Activated CD4-positive, alpha-beta T cell treated with anti-CD3 and anti-CD28 coated beads, Interleukin-2, amount 10 ng/mL, durations not matched to agents 7 days and 5 days (primary cell): ENCODE measurements at regions not wholly inside any gene's neighbourhood (a gene's known extent, or its start where the extent isn't known, plus 50 kb on each side); places are given as distances from the start of the nearest gene placed in this dataset.

ENCODE experiments used
- CTCF ChIA-PET: fragments of 350-600 bp; sonication (Branson Sonifier 250); formaldehyde crosslinking; loops from one replicate; lab custom pipeline; 2021; ENCODE audit warnings: antibody characterized with exemption; lab: Charles Lee
- POLR2A ChIA-PET: fragments of 350-600 bp; sonication (Branson Sonifier 250); formaldehyde crosslinking; loops from one replicate; lab custom pipeline; 2021; ENCODE audit warnings: antibody characterized with exemption; lab: Charles Lee
- DNase-seq: peaks from one replicate; pipeline ENCODE4 v3.0.0-alpha.2; 2020
- H3K27ac Mint-ChIP-seq: one replicate; pipeline ENCODE4 v1.8.0; 2021; ENCODE audit warnings: mild to moderate bottlenecking, moderate library complexity, mixed read lengths
- H3K27me3 Mint-ChIP-seq: one replicate; pipeline ENCODE4 v1.8.0; 2021; ENCODE audit warnings: mixed read lengths
- H3K36me3 Mint-ChIP-seq: one replicate; pipeline ENCODE4 v1.8.0; 2021; ENCODE audit warnings: low read depth, mixed read lengths
- H3K4me1 Mint-ChIP-seq: one replicate; pipeline ENCODE4 v1.8.0; 2021; ENCODE audit warnings: mixed read lengths
- H3K4me3 Mint-ChIP-seq: one replicate; pipeline ENCODE4 v1.8.0; 2021; ENCODE audit warnings: mild to moderate bottlenecking, moderate library complexity, mixed read lengths
- H3K9me3 Mint-ChIP-seq: one replicate; pipeline ENCODE4 v1.8.0; 2021; ENCODE audit warnings: mixed read lengths

DNA sequence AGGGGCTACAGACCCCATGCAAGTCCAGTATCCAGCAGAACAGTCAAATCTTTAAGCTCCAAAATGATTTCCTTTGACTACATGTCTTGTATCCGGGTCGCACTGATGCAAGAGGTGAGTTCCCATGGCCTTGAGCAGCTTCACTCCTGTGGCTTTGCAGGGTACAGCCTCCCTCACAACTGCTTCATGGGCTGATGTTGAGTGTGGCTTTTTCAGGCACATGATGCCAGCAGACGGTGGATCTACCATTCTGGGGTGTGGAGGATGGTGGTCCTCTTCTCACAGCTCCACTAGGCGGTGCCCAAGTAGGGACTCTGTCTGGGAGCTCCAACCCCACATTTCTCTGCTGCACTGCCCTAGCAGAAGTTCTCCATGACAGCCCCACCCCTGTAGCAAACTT lies 208.4 kb downstream of the INSIG2 start:
- H3K4me1 Mint-ChIP-seq, result no peaks in the 10 kb centered on the region
- DNase-seq, result no peak
- POLR2A ChIA-PET, result no interaction called here
- no peaks in the 10 kb centered on the region for H3K9me3 Mint-ChIP-seq
- H3K4me3 Mint-ChIP-seq, result no peak overlapping the region
- H3K36me3 Mint-ChIP-seq, result no peaks in the 10 kb centered on the region
- H3K27me3 Mint-ChIP-seq, result peaks cover 23% of the 10 kb centered on the region
- CTCF ChIA-PET, result no interaction called here
- no peak overlapping the region for H3K27ac Mint-ChIP-seq

DNA sequence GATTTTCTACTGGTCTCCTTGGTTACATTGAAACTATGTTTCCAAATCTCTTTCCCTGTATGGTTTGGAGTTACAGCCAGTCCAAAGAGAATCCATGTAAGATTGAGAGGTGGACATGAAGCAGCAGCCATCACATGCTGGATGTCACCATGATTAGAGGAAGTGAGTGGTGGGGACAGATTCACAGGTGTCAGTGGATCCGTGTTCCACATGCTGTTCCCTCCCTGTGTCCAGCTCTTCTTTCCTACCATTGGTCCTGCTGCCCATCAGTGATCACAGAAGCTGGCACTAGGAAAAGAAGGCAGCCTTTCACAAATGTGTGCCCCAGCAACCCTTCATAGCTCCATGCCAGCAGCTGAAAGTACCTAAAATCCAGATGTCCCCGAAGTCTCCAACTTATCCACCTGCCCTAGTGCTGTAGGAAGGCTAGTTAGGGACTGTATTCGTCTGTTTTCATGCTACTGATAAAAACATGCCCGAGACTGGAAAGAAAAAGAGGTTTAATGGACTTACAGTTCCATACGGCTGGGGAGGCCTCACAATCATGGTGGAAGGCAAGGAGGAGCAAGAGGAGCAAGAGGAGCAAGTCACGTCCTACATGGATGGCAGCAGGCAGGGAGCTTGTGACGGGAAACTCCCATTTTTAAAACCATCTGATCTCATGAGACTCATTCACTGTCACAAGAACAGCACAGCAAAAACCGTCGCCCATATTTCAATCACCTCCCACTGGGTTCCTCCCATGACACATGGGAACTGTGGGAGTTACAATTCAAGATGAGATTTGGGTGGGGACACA lies 207.5 kb downstream of the INSIG2 start:
- Mint-ChIP-seq H3K27me3 (peaks cover 26% of the 10 kb centered on the region), H3K9me3 (no peaks in the 10 kb centered on the region), H3K4me3 (no peak overlapping the region), H3K36me3 (no peaks in the 10 kb centered on the region), H3K27ac (no peak overlapping the region), H3K4me1 (no peaks in the 10 kb centered on the region)
- ChIA-PET POLR2A (no interaction called here), CTCF (no interaction called here)
- no peak for DNase-seq

DNA sequence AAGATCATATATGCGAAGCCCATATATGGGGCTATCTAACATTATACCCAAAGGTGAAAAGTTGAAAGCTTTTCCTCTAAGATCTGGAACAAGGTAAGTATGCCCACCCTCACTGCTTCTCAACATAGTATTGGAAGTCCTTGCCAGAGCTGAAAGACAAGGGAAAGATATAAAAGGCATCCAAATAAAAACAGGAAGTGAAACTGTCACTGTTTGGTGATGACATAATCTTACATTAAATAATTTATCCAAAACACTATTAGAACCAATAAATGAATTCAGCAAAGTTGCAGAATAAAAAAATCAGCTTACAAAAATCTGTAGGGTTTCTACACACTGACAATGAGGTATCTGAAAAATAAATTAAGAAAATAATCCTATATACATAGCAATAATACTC lies 205.8 kb downstream of the INSIG2 start:
- Mint-ChIP-seq H3K36me3 (no peaks in the 10 kb centered on the region), H3K27me3 (peaks cover 26% of the 10 kb centered on the region), H3K4me3 (no peak overlapping the region), H3K27ac (no peak overlapping the region), H3K9me3 (no peaks in the 10 kb centered on the region), H3K4me1 (no peaks in the 10 kb centered on the region)
- CTCF ChIA-PET, result no interaction called here
- POLR2A ChIA-PET, result no interaction called here
- DNase-seq, result no peak

DNA sequence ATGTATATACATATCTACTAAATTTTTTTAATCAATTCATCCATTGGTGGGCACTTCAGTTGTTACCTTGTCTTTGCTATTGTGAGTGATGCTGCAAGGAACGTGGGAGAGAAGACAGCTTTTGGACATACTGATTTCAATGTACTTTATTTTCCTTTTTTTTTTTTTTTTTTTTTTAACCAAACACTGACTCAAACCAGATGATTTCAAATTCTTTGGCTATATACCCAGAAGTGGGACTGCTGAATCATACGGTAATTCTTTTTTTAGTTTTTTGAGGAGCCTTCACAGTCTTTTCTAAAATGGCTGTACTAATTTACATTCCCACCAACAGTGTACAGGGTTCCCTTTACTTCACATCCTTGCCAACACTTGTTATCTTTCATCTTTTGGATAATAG lies 204.7 kb downstream of the INSIG2 start:
- Mint-ChIP-seq H3K27me3 (peaks cover 24% of the 10 kb centered on the region), H3K36me3 (no peaks in the 10 kb centered on the region), H3K9me3 (no peaks in the 10 kb centered on the region), H3K27ac (no peak overlapping the region), H3K4me3 (no peak overlapping the region), H3K4me1 (no peaks in the 10 kb centered on the region)
- DNase-seq, result no peak
- CTCF ChIA-PET, result no interaction called here
- POLR2A ChIA-PET, result no interaction called here

DNA sequence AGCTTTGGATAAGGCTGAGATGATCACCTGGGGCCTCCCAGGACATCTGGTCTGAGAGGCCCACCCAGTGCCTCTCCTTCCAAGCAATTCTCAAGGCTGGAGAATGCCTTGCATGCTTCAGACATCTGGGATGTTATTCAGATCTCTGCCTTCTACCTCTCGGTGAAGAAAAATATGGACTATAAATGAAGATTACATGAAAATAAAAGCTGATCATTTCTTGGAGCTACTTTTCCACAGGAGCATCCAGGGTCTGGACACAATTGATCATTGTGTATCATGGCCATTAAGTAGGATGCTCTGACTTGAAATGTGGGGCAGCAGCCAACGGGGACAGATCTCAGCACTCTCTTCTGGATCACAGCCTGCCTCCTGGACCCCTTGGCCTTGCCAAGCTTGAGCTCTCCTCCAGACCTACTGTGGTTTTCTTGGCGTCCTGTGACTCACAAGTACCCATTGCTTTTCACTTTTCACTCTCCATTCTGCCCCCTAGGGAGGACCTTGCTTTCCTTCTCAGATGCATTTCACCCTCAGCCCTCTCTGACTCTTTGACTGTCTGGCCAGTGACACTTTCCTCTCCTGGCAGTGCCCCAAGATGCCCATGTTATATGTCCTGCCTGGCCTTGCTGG lies 203.1 kb downstream of the INSIG2 start:
- Mint-ChIP-seq H3K27ac (no peak overlapping the region), H3K27me3 (peaks cover 19% of the 10 kb centered on the region), H3K4me1 (no peaks in the 10 kb centered on the region), H3K9me3 (no peaks in the 10 kb centered on the region), H3K36me3 (no peaks in the 10 kb centered on the region), H3K4me3 (no peak overlapping the region)
- ChIA-PET CTCF (no interaction called here), POLR2A (no interaction called here)
- DNase-seq, result no peak

DNA sequence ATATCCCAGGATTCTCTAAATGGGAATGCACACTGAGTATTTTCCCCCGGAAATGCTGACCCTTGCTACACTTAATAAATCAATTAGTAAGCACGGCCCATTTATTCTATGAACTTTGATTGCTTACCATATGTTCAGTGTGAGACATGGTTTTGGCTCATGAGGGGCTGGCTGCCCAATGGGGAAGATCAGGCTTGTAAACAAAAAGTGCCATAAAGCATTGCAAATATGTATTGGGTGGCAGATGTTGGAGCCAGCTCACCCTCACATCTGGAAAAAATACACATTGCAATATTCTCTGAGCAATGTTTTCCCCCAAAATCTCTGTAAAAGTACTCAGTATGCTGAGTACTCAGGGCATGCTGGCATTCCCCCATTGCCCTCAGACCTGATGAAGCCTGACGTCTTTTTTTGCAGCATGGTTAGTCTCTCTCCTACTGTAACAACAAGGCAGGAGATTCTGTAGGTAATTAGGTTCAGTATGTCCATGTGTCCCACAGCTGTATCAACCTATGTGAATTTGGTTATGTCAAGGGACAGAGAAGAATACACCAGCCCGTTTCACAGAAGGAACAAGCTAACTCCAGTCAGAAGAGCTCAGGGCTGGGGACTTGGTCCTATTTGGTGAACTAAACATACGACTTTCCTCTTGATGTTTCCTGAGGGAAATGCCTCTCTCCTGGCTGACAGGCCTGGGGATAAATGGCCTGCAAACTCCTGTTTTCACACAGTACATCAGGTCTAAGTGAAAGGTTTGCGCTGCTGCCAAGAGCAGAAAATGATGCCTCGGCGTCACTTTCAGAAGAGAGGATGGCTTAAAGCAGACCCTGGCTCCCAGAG lies 202.4 kb downstream of the INSIG2 start:
- Mint-ChIP-seq H3K9me3 (no peaks in the 10 kb centered on the region), H3K36me3 (no peaks in the 10 kb centered on the region), H3K27ac (no peak overlapping the region), H3K27me3 (peaks cover 15% of the 10 kb centered on the region), H3K4me1 (no peaks in the 10 kb centered on the region), H3K4me3 (no peak overlapping the region)
- ChIA-PET POLR2A (no interaction called here), CTCF (no interaction called here)
- DNase-seq, result no peak

DNA sequence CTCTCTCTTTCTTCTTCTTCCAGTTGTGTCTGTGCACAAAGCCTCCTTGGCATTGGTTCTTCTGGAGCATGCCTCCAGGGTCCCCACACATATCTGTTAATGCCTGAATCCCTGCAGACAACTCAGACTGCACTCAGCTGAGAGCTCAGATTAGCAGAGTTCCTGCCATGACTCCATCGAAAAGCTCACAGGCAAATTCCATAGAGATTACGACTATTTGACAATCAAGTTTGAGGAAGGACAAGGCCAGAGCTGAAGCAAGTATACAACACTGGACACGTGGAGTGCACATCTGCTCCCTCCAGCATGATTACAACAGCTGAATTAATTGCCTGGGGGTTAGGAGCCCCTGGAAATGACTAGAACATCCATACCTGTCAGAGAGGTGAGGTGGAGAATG lies 190.7 kb downstream of the INSIG2 start:
- CTCF ChIA-PET, result no interaction called here
- peaks cover 10% of the 10 kb centered on the region for H3K27me3 Mint-ChIP-seq
- H3K36me3 Mint-ChIP-seq, result no peaks in the 10 kb centered on the region
- no peak overlapping the region for H3K27ac Mint-ChIP-seq
- no peaks in the 10 kb centered on the region for H3K9me3 Mint-ChIP-seq
- DNase-seq, result no peak
- H3K4me3 Mint-ChIP-seq, result no peak overlapping the region
- POLR2A ChIA-PET, result no interaction called here
- peaks cover 4% of the 10 kb centered on the region for H3K4me1 Mint-ChIP-seq

DNA sequence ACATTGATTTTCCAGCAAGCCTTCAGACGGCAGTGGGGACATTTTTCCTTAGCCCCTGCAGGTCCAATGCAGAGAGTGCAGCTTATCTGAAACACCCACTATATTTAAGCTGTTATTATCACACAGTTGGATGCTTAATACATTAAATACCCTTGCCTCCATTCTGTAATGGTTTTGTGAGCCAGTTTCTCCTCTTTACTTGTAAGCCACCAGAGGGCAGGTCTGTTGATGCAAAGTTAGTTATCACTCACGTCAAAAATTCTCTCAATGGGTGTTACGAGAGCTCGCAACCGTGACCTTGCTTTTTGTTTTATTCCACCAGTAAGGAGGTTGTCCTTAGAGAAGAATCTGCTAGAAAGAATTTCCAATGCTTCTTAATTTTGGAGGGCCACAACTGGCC lies 189.8 kb downstream of the INSIG2 start:
- H3K27me3 Mint-ChIP-seq, result peaks cover 12% of the 10 kb centered on the region
- no peaks in the 10 kb centered on the region for H3K36me3 Mint-ChIP-seq
- CTCF ChIA-PET, result no interaction called here
- H3K27ac Mint-ChIP-seq, result no peak overlapping the region
- H3K4me1 Mint-ChIP-seq, result peaks cover 4% of the 10 kb centered on the region
- POLR2A ChIA-PET, result no interaction called here
- H3K4me3 Mint-ChIP-seq, result no peak overlapping the region
- H3K9me3 Mint-ChIP-seq, result no peaks in the 10 kb centered on the region
- no peak for DNase-seq

DNA sequence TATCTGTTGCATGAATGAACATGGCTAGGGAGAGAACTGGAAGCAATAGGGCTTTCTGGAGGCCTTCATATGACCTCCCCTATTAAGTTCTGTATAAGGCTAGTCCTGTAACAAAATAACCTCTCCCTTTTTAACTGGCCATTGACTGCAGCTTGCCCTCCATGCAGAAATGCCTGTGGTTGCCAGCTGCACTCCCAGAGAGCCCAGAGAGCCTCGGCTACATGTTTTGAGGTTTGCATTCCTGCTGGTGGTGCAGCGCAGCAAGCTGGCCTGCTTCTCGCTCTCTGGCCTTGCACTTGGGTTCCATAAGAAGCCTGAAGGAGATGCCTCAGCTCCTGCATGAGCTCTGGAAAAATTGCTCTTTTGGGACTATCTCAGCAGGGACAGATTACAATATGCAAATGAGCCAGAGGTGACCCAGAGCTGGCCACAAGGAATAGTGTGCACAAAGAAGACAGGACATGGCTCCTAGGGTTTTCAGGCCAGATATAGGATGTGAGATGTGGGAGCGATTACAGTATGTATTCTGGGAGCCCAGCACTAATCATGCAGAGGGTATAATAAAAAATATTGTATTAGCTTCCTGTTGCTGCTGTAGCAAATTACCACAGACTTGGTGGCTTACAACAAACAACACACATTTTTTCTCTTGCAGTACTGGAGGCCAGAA lies 186.7 kb downstream of the INSIG2 start:
- POLR2A ChIA-PET, result no interaction called here
- H3K4me1 Mint-ChIP-seq, result peaks cover 4% of the 10 kb centered on the region
- H3K27ac Mint-ChIP-seq, result no peak overlapping the region
- peaks cover 7% of the 10 kb centered on the region for H3K27me3 Mint-ChIP-seq
- no peaks in the 10 kb centered on the region for H3K9me3 Mint-ChIP-seq
- H3K36me3 Mint-ChIP-seq, result no peaks in the 10 kb centered on the region
- no peak for DNase-seq
- no peak overlapping the region for H3K4me3 Mint-ChIP-seq
- CTCF ChIA-PET, result no interaction called here

DNA sequence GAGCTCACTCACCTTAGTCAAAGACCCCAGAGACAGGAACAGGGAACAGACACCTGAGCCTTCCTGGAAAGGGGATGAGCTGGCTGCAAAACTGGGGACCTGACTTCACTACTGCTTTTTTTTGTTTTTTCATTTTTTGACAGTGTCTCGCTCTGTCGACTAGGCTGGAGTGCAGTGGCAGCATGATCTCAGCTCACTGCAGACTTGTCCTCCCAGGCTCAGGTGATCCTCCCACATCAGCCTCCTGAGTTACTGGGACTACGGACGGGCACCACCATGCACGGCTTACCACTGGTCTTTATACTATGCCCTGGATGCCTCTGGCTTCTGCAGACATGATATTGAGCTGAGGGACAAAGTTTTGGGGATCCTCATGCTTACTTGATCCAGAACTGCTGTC lies 184.1 kb downstream of the INSIG2 start:
- Mint-ChIP-seq H3K27ac (no peak overlapping the region), H3K4me3 (no peak overlapping the region), H3K36me3 (no peaks in the 10 kb centered on the region), H3K9me3 (no peaks in the 10 kb centered on the region), H3K4me1 (peaks cover 4% of the 10 kb centered on the region), H3K27me3 (peaks cover 7% of the 10 kb centered on the region)
- ChIA-PET POLR2A (no interaction called here), CTCF (no interaction called here)
- no peak for DNase-seq

DNA sequence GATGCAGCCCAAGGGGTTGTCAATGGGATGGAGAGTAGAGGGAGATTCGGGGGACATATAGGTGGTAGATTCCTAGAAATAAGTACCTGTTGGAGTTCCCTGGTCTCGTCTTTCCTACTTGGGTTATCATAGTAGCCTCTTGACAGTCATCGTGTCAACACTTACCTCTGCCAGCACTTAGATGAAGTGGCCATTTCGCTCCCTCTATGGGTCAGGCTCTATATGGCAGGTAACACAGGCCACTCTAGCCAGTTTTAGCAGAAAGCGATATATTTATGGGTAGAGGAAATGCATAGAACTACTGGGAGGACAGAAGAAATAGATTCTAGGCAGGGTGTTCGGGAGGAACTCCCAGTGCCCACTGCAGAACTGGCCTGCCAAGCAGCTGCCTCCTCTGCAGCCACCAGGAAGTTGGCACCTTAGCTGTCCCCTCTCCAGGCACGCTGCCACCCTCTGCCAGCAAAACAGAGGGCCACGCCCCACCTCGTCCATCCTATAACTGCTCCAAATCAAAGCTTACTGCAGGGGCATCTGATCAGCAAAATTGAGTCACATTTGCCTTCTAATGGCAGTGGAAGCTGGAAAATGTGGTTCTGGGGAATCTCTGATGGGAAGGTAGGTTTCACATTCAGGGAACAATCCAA lies 181.3 kb downstream of the INSIG2 start:
- Mint-ChIP-seq H3K27ac (no peak overlapping the region), H3K9me3 (no peaks in the 10 kb centered on the region), H3K4me1 (no peaks in the 10 kb centered on the region), H3K4me3 (no peak overlapping the region), H3K36me3 (no peaks in the 10 kb centered on the region), H3K27me3 (peaks cover 9% of the 10 kb centered on the region)
- CTCF ChIA-PET, result no interaction called here
- no peak for DNase-seq
- POLR2A ChIA-PET, result no interaction called here

DNA sequence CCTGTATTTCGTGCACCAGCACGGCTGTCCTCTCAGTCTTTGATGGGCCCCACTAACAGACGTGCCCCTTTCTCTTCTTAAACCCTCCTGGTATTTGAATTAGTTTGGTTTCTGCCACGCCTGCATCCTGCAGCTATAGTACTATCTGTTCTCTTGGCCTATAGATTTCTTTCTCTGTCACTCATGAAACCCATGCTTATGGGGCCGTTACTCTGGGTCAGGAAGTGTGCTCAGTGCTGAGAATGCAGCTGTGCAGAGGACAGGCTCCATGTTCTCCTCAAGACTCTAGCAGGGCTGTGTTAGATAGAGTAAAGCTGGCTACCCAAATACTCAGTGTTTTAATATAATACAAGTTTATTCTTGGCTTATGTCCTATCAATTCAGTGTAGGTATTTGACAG lies 180.0 kb downstream of the INSIG2 start:
- H3K36me3 Mint-ChIP-seq, result no peaks in the 10 kb centered on the region
- ChIA-PET POLR2A (no interaction called here), CTCF (no interaction called here)
- no peak for DNase-seq
- H3K27me3 Mint-ChIP-seq, result peaks cover 8% of the 10 kb centered on the region
- H3K9me3 Mint-ChIP-seq, result no peaks in the 10 kb centered on the region
- no peak overlapping the region for H3K4me3 Mint-ChIP-seq
- H3K4me1 Mint-ChIP-seq, result no peaks in the 10 kb centered on the region
- H3K27ac Mint-ChIP-seq, result no peak overlapping the region
